Stimulated activated CD4-positive, alpha-beta T cell treated with anti-CD3 and anti-CD28 coated beads, Interleukin-1b, Interleukin-23, amount 100 ng/mL, for 4 hours (primary cell): ENCODE measurements at regions not wholly inside any gene's neighbourhood (a gene's known extent, or its start where the extent isn't known, plus 50 kb on each side); places are given as distances from the start of the nearest gene placed in this dataset.
"Not testable (repeated sequence)": the region's sequence is repeated elsewhere in the genome, so short reads cannot be mapped to it uniquely, and the experiment has no call there.

ENCODE experiments used
- DNase-seq, 2 donors: peaks; one replicate each; pipeline ENCODE4 v3.0.0-alpha.2; 2020; ENCODE audit warnings: low read depth in 2 of 2

GRCh38 chr5:17690473-17690872 is 56.2 kb downstream of the TAF11L14 start:
- no peak for DNase-seq

GRCh38 chr5:17691762-17692161 is 57.5 kb downstream of the TAF11L14 start:
- no peak for DNase-seq

- DNase-seq, result no peak
These were observed 60.1 kb downstream of the TAF11L14 start for GRCh38 chr5:17694371-17694770.

DNA sequence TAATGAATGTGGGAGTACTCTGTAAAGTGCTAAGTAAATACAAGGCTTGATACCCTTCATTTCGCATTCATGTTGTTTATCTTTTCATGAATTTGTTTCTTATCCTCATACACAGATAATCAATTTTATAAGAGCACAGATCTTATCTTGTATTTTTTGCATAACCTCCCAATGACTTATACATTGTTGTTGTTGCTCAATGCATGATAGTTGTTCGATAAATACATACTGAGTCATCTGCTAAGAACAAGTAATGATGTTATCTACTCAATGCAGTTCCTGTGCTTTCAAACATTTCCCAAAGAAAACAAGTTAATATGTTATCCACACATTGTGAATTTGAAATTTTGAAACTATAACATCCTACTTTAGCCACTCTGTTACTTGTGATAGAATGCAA is 60.7 kb downstream of the TAF11L14 start:
- DNase-seq, result no peak

DNA sequence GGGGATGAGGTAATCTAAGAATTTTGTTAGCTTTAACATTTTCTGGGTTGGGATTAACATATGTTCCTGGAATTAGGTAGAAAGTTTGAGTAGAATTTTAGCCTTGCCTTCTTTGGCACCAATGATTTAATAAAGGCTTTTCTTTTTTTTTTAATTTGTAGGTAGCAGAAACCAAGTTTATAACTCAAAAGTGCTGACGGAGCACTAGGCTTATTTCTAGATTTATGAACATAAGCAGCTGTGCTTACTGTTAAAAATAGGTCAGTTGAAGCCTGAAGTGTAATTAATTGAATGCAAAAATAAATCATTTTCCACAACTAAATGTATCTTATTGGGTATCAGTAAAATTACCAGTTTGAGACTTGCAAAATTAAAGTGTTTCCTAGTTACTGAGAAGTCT is 62.4 kb downstream of the TAF11L14 start:
- DNase-seq, result no peak

DNA sequence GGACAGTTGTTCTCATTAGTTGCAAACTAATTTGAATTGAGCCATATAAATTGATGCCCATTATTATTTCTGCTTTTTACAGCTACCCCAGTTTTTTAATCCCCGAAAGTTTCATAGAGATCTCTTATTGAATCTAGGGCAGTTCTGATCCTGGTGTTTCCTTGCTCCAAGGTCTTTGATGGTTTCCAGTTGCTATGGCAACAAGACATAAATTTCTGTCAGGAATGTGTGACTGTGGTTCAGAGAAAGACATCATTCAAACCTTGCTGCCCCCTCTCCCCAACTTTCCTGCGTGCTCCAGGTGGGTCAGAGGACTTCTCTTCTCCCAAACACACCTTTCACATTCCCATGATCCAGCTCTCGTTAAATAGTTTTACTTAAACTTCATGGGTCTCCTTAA is 63.4 kb downstream of the TAF11L14 start:
- no peak for DNase-seq

- no peak for DNase-seq
These were observed 74.9 kb downstream of the TAF11L14 start for GRCh38 chr5:17709011-17709710.

GRCh38 chr5:17713301-17713700 is 79.0 kb downstream of the TAF11L14 start:
- DNase-seq, result no peak

- no peak for DNase-seq
These were observed 79.9 kb downstream of the TAF11L14 start for GRCh38 chr5:17714186-17714585.

GRCh38 chr5:17719592-17719991 is 85.3 kb downstream of the TAF11L14 start:
- DNase-seq, result no peak

GRCh38 chr5:17720071-17720470 is 85.8 kb downstream of the TAF11L14 start:
- no peak for DNase-seq

DNA sequence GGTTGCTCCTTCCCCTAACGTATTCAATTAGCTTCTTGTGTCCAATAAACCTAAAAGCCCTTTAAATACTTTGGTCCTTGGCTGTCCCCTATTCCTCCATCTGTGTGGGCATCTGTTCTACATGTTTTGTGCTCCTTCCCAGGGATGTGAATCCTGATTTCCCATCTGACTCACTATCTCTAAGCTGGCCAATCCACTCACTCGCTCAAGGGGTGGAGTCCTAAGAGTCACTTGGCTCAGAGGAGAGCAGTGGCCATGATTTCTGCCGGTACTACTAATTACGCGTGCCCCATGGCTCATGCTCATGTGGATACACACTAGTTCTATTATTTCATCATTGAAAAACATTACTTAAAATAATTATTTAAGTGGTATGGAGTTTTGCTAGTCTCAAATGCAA is 89.6 kb downstream of the TAF11L14 start:
- DNase-seq, result no peak

- no peak for DNase-seq
These were observed 92.8 kb downstream of the TAF11L14 start for GRCh38 chr5:17727098-17727497.

- DNase-seq, result no peak
These were observed 96.2 kb downstream of the TAF11L14 start for GRCh38 chr5:17730421-17730820.

- DNase-seq, result no peak
These were observed 98.2 kb downstream of the TAF11L14 start for GRCh38 chr5:17732351-17732923.

GRCh38 chr5:17734011-17734410 is 99.8 kb downstream of the TAF11L14 start:
- DNase-seq, result no peak

- no peak for DNase-seq
These were observed 101.5 kb downstream of the TAF11L14 start for GRCh38 chr5:17735761-17736160.

DNA sequence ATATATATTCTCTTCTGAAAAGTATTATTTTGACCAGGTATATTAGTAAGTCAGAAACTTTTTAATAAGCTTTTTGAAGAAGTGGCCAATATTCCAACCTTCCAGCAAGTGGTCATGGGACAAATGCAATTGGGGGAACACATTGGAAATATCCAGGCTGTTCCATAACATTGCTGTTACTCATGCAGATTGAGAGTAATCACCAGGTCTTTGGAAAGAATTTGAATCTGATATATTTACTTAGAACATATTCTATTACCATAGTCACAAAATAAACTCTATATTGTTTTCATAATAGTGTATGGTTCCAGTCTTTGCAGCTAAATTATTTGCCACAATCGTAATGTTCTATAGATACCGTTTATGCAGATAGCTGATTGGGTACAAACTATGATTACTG is 102.8 kb downstream of the TAF11L14 start:
- DNase-seq, result no peak

GRCh38 chr5:17738446-17738845 is 104.2 kb downstream of the TAF11L14 start:
- no peak for DNase-seq

- no peak for DNase-seq
These were observed 109.5 kb downstream of the TAF11L14 start for GRCh38 chr5:17743580-17744435.

- no peak for DNase-seq
These were observed 113.9 kb downstream of the TAF11L14 start for GRCh38 chr5:17748201-17748600.

DNA sequence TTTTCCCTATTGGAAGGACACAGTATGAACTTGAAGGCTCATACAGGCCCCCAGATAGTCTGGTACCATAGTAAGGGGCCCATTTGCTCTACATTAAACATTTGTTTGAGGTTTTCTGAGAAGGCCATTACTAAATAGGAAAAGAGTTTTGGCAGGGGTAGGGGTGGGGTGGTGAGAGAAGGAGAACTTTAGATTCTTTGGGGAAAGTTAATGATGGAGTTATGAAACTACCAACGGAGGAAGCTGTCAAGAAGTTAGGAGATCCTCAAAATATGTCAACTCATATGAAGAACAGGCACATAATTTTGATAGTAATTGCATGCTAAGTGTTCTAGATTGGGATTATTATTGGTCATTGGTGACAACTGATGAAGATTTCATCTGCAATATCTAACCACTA is 114.7 kb downstream of the TAF11L14 start:
- no peak for DNase-seq

DNA sequence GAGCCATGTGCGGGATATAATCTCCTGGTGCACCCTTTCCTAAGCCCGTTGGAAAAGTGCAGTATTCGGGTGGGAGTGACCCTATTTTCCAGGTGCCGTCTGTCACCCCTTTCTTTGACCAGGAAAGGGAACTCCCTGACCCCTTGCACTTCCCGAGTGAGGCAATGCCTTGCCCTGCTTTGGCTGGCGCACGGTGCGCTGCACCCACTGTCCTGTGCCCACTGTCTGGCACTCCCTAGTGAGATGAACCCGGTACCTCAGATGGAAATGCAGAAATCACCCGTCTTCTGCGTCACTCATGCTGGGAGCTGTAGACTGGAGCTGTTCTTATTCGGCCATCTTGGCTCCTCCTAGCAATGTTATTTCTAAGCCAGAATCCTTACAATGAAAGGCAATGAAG is 121.1 kb downstream of the TAF11L14 start:
- DNase-seq, result not testable (repeated sequence)
